ENCODE measurements at regions not wholly inside any gene's neighbourhood (a gene's known extent, or its start where the extent isn't known, plus 50 kb on each side); places are given as distances from the start of the nearest gene placed in this dataset.

- no peak for DNase-seq (ENCODE audit: low spot score in 2 of 2)
- TF ChIP-seq, protein P1, sequence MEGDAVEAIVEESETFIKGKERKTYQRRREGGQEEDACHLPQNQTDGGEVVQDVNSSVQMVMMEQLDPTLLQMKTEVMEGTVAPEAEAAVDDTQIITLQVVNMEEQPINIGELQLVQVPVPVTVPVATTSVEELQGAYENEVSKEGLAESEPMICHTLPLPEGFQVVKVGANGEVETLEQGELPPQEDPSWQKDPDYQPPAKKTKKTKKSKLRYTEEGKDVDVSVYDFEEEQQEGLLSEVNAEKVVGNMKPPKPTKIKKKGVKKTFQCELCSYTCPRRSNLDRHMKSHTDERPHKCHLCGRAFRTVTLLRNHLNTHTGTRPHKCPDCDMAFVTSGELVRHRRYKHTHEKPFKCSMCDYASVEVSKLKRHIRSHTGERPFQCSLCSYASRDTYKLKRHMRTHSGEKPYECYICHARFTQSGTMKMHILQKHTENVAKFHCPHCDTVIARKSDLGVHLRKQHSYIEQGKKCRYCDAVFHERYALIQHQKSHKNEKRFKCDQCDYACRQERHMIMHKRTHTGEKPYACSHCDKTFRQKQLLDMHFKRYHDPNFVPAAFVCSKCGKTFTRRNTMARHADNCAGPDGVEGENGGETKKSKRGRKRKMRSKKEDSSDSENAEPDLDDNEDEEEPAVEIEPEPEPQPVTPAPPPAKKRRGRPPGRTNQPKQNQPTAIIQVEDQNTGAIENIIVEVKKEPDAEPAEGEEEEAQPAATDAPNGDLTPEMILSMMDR (IDR thresholded peaks at IDR 0.05): no peak
- Histone ChIP-seq H3K4me3 (no peak overlapping the region), H3K9me3 (no peaks in the 10 kb centered on the region), H3K27ac (no peak overlapping the region), H3K36me3 (no peaks in the 10 kb centered on the region), H3K27me3 (no peaks in the 10 kb centered on the region), H3K4me1 (peaks cover 0 to 9% (median 0%) of the 10 kb centered on the region in 4 donors)
- 78 to 80% methylated on average over 3 of the region's 3 CpGs for WGBS, 2 donors
These were observed 88.3 kb upstream of the MACF1 start for GRCh38 chr1:39116116-39116607.

DNA sequence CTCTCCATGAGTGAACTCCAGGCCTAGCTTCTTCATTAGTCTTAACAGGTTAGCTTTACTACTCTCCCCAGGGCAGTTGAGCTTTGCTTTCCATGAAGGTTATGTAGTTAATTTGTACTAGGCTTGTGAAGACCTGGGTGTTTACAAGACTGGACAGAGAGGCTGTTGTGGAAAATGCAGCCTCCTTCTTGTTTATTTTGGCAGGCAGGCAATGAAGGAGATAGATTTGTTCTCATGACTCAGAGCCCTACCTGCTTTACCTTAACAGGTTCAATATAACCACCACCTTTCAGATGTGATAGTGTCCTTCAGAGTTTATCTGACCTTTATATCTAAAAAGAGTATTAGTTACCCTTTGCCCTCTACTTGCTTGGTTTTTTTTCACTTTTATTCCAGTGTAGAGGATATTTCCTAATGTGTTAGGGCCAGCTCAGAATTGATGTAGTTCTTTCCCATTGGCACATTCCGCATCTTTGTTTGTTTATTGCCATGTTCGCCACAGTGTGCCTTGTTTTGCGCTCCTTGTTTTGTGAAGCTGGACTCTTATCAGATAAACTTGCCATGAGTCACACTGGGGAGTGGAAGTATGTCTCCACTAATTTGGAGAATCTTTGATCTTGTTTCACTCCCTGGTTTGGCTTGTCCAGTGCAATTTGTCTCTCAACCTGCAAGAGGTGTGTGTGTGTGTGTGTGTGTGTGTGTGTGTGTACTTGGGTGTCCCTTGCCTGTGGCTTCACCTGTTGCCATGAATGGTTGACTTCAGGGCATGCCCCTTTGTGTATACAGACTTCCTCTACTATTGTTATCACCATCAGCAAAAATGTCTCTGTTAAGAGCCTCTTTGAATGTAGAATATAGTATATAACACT is 87.4 kb upstream of the MACF1 start:
- peaks cover 0 to under 1% (median 0%) of the 10 kb centered on the region in 3 donors for H3K36me3 ChIP-seq
- H3K4me1 ChIP-seq: peaks cover 0 to 6% (median 0%) of the 10 kb centered on the region in 4 donors
- WGBS, 2 donors: 82 to 98% methylated on average over 3 of the region's 3 CpGs
- no peaks in the 10 kb centered on the region for H3K9me3 ChIP-seq
- no peak for DNase-seq (ENCODE audit: low spot score in 2 of 2)
- H3K27me3 ChIP-seq: no peaks in the 10 kb centered on the region
- H3K27ac ChIP-seq: no peak overlapping the region
- H3K4me3 ChIP-seq: no peak overlapping the region
- no peak for TF ChIP-seq EP300 (IDR thresholded peaks at IDR 0.05)
- TF ChIP-seq, protein P1 (IDR thresholded peaks at IDR 0.05): no peak

DNA sequence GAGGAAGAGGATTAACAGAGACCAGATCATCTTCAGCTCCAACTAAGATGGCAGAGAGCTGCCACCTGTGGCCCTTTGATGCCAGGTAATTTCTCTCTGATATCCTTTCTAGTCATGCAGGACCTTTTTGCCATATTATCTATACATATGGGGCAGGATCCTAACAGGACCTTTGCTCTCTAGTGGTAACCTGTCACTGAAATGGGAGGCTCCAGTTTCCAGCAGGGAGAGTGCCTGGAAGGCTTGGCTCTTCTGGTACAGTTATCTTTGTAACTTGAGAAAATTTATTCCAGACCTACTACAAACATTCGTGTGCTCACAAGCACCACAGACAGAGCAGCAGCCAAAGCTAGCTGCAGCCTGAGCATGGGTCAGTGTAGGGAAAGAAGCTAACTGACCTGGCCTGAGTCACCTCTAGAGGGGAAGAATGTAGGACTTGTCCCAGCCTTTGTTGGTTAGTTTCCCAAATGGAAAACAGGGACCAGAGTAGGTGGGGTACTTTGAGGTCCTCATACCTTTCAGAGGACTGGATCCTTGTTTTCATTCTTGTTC is 86.5 kb upstream of the MACF1 start:
- peak overlapping the region in 1 of 4 donors; percentile 26 for H3K27ac ChIP-seq

GRCh38 chr1:39122056-39122455 is 82.4 kb upstream of the MACF1 start:
- Histone ChIP-seq H3K27me3 (no peaks in the 10 kb centered on the region), H3K27ac (no peak overlapping the region), H3K4me3 (no peak overlapping the region), H3K36me3 (peaks cover 0 to 5% (median 0%) of the 10 kb centered on the region in 3 donors), H3K4me1 (peaks cover 0 to 5% (median 1%) of the 10 kb centered on the region in 4 donors), H3K9me3 (no peaks in the 10 kb centered on the region)
- WGBS, 2 donors: 95% methylated on average over 6 of the region's 6 CpGs
- DNase-seq (ENCODE audit: low spot score in 2 of 2): no peak
- no peak for TF ChIP-seq EP300 (IDR thresholded peaks at IDR 0.05)
- no peak for TF ChIP-seq POLR2A (IDR thresholded peaks at IDR 0.05)
- TF ChIP-seq, protein P1 (IDR thresholded peaks at IDR 0.05): no peak

More for the DNA sequence above, 86.5 kb upstream of the MACF1 start:
- no peak overlapping the region for H3K4me3 ChIP-seq
- H3K36me3 ChIP-seq: peaks cover 0 to 5% (median 0%) of the 10 kb centered on the region in 3 donors
- H3K4me1 ChIP-seq: peaks cover 0 to 6% (median 0%) of the 10 kb centered on the region in 4 donors
- TF ChIP-seq POLR2A (IDR thresholded peaks at IDR 0.05): no peak
- no peak for TF ChIP-seq EP300 (IDR thresholded peaks at IDR 0.05)
- TF ChIP-seq, protein P1 (IDR thresholded peaks at IDR 0.05): no peak
- 23 to 28% methylated on average over 1 of the region's 1 CpG for WGBS, 2 donors
- no peaks in the 10 kb centered on the region for H3K9me3 ChIP-seq
- H3K27me3 ChIP-seq: no peaks in the 10 kb centered on the region
- no peak for DNase-seq (ENCODE audit: low spot score in 2 of 2)

DNA sequence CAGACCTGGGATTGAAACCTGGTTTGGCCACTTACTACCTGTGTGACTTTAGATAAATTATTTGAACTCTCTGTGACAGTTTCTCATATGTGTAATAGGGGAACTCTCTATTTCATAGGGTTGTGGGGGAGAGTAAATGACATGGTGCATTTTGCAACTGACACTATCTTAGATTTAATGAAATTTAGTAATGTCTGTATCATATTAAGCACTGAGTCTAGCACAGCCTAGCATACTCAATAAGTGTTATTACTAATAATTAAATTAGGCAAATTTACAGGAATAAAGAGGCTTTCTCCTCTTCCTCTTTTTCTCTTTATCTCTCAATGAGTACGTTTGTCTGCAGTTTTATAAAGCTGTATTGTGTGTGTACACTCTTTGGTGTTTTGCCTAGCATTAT is 80.2 kb upstream of the MACF1 start:
- no peak for DNase-seq (ENCODE audit: low spot score in 2 of 2)
- no peak overlapping the region for H3K27ac ChIP-seq
- H3K36me3 ChIP-seq: peaks cover 0 to 5% (median 0%) of the 10 kb centered on the region in 3 donors
- no peaks in the 10 kb centered on the region for H3K27me3 ChIP-seq
- WGBS, 2 donors: 83 to 89% methylated on average over 1 of the region's 1 CpG
- H3K9me3 ChIP-seq: no peaks in the 10 kb centered on the region
- H3K4me1 ChIP-seq: peaks cover 0 to 20% (median 6%) of the 10 kb centered on the region in 4 donors
- H3K4me3 ChIP-seq: no peak overlapping the region
- TF ChIP-seq POLR2A (IDR thresholded peaks at IDR 0.05): no peak
- no peak for TF ChIP-seq EP300 (IDR thresholded peaks at IDR 0.05)
- TF ChIP-seq, protein P1 (IDR thresholded peaks at IDR 0.05): no peak
